ENCODE measurements at regions not wholly inside any gene's neighbourhood (a gene's known extent, or its start where the extent isn't known, plus 50 kb on each side); places are given as distances from the start of the nearest gene placed in this dataset.
"Not testable (repeated sequence)": the region's sequence is repeated elsewhere in the genome, so short reads cannot be mapped to it uniquely, and the experiment has no call there.

DNA sequence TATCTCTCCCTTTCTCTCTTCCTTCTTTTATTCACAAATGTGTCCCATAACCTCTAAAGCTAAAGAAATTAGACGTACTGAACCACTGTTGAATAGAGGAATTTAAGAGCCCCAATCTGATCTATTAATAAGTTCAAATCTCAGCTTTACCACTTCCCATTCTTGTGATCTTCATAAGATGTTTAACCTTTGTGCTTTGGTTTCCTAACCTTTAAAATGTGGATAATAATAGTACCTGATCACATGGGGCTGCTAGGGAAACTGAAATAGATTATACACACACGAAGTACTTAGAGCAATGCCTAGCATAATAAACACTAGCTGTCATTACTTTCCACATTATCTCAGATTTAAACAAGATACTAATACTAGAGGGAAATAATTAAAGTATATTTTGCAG, 324.3 kb upstream of the SEMA6A start:
- no peak for DNase-seq (ENCODE audit: low read depth in 3 of 3)

DNA sequence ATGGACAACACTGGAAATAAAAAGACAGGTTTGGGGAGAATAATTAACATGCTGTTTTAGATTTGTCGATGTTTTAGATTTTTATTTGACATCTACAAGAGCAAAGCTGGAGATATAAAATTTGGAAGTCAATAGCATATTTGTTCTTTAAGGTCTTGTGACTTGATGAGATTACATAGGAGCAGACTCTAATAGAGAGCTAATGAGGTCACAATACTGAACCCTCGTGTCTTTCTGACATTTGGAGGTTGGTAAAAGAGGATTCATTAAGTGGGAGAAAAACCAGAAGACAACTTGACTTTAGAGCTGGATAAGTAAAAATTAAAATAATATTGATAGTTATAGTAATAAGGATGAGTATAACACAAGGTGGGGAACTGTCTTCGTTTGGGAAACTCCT, 322.7 kb upstream of the SEMA6A start:
- DNase-seq (ENCODE audit: low read depth in 3 of 3): no peak

DNA sequence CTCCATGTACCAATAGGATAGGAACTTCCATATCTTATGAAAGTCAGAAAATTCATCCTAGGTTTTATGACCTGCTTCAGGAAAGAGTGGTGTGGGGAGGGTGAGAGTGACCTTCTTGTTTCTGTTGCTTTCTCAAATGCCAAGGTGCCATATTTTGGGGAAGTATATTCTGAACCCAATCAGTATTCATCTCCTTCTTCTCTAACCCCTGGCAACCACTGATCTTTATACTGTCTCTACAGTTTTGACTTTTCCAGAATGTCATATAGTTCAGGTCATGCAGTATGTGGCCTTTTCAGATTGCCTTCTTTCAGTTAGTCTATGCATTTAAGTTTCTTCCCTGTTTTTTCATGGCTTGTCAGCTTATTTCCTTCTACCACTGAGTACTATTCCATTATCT, 321.4 kb upstream of the SEMA6A start:
- DNase-seq (ENCODE audit: low read depth in 3 of 3): no peak

DNA sequence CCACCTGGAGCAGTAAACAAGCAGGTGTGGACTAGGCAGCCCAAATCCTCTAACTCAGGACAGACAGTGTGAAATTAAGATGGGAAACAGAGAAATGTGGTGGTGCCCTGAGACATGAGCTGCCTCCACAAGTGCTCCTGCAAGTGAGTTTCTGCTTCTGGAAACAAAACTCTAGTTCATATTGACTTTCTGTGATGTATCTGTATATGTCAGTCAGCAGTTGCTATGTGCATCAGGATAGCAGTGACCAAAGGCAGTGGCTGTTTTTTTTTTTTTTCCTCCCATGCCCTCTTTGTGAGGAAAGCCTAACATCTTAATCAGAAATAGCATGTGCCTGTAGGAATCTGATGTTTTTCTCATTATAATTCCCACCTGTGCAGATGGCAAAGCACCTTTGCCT, 318.4 kb upstream of the SEMA6A start:
- no peak for DNase-seq (ENCODE audit: low read depth in 3 of 3)

DNA sequence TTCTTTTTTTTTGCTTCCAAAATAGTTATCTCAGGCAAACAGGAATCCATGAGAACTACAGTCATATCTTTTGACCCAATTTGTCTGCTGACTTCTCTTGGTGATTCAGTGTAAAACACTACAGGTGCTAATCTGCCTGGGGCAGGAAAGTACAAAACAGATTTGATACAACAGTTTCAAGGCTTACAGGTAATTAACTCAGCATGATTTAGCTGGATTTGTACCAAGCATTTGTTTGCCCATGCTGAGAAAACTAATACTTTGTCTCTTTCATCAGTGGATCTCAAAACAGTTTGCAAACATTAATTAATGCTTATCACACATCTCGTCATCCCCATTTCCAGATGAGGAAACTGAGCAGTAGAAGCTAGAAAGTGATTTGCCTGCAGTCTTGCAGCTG, 312.5 kb upstream of the SEMA6A start:
- no peak for DNase-seq (ENCODE audit: low read depth in 3 of 3)

DNA sequence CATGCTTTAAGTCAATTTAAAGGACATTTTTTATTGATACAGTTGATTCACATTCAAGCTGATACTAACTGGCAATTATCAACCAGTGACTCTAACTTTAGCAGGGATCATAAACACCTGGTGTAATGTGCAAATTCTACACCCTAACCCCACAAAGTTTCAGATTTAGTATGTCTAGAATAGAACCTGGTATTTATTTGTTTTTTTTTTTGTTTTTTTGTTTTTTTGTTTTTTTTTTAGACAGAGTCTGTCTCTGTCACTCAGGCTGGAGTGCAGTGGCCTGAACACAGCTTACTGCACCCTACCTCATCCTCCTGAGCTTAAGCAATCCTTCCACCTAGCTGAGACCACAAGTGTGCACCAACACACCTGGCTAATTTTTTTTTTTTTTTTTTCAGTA, 311.2 kb upstream of the SEMA6A start:
- no peak for DNase-seq (ENCODE audit: low read depth in 3 of 3)

DNA sequence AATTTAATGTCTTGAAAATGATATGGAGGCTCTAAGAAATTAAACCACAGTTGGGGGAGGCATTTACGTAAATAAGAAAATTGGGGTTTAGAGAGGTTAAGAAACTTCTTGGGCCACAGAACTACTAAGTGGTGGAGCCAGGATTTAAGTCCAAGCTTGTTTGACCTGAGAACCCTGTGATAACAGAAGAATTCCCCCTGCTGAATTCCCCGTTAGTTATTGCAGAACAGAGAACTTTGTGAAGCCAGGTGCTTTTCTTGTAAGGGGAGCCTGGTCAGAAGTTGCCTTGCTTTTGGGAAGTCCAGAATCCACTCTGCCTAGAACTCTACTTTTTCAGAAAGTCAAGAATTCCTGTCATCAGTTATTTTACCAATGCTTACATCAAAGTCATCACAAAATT, 309.3 kb upstream of the SEMA6A start:
- no peak for DNase-seq (ENCODE audit: low read depth in 3 of 3)

DNA sequence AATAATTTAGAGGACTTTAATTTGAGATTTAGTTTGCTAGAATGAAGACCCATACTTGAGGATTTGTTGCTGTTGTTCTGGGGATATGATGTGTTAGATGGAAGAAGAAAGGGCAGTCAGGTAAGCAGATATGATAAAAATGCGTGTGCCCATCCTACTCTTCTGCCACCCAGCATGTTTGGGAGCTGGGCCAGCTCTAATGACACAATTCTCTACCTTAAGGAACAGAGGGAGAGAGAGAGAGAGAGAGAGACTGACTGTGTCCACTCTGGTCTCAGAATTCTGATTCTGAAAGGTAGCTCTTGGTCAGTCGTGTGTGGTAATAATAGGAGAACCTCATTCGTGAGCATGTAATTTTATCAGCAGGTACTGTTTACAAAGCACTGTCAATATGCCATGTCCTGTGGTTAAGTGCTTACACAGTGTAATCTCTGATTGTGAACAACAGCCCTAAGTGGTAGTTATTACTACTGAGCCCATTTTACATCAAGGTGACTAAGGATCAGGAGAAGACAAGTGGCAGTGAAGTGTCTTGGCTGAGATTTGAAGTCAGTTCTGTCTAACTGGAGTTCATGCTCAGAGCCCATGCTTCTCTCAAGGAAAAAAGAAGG, 307.4 kb upstream of the SEMA6A start:
- no peak for DNase-seq (ENCODE audit: low read depth in 3 of 3)

DNA sequence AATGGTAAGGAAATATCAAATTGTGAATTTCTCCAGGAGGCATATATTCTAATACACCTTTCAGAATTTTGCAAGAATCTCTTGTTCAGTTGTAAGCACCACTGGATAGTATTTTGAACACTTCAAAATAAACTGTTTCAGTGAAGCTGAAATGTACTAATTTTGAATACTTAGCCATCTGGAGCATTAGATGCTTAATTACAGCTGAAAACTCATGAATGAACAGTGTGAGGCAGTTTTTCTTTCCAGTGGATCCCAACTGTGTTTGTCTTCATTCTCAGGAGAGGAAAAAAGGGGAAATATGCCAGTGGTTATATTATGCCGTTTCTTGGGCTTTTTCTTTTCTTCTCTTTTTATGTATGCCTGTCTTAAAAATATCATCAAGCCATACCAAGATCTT, 306.0 kb upstream of the SEMA6A start:
- DNase-seq (ENCODE audit: low read depth in 3 of 3): no peak

DNA sequence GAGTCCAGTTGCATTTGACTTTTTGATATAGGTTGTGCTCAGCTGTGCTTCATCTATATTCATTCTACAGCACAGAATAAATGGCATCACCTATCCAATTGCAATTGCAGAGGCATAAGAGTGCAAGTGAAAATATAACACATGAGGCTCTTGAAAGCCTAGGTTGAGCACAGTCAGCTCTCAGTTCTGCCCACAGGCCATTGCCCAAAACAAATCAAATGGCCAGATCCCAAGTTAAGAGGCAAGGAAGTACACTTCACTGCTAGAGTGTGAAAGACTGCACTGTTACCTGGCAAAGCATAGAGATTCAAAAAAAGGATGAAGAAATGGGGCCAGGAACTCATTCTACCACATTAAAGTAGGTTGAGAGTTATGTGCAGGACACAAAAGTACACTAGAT, 305.5 kb upstream of the SEMA6A start:
- no peak for DNase-seq (ENCODE audit: low read depth in 3 of 3)

DNA sequence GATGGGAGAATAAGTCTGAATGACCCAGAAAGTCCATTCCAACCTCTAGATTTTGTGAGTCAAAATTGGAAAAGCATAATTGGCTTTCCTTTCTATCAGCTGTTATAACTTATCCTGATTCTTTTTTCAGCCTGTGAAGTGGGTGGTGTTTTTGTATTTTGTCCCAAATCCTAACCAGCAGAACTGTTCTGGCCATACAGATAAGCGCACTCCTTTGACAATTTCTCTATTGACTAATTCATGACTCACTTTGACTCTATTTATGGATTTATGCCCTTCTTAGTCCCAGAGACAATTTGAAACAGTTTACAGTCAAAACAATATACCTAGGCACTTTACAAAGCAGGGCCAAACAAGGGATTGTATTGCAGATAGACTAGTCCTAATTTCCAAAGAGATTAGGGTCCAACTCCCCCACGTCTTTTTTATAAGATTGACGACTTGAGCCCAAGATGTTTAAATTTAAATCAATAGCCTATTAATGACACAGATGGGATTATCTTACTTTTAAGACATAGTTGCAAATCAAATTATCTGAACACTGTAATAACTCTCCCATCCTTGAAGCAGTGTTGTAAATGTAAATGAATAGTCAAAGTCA, 301.7 kb upstream of the SEMA6A start:
- no peak for DNase-seq (ENCODE audit: low read depth in 3 of 3)

DNA sequence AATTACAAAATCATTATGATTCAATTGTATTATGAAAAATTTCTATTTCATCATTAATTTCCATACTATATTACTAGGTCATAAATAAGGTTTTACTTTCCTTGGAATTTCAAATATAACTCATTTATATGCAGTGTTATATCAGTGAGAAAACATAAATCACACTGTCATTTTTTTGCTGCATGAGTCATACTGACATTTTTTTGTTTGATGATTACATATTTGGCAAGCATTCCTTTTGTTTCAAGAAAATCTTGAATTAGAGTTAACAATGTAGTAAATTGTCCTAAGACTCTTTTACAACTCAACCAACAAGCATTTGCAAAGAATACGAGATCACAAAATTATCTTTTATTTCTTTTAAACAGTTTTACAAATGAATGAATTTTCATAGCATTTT, 298.4 kb upstream of the SEMA6A start:
- DNase-seq (ENCODE audit: low read depth in 3 of 3): no peak

DNA sequence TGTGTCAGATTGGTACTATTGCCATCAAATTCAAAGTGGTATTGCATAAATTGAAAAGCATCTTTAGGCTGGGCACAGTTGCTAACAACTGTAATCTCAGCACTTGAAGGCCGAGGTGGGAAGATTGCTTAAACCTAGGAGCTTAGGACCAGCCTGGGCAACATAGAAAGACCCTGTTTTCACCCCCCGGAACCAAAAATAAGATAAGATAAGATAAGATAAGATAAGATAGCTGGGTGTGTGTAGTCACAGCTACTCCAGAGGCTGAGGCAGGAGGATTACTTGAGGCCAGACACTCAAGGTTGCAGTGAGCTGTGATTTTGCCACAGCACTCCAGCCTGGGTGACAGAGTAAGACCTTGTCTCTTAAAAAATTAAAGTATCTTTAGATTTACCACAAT, 297.9 kb upstream of the SEMA6A start:
- DNase-seq (ENCODE audit: low read depth in 3 of 3): no peak

DNA sequence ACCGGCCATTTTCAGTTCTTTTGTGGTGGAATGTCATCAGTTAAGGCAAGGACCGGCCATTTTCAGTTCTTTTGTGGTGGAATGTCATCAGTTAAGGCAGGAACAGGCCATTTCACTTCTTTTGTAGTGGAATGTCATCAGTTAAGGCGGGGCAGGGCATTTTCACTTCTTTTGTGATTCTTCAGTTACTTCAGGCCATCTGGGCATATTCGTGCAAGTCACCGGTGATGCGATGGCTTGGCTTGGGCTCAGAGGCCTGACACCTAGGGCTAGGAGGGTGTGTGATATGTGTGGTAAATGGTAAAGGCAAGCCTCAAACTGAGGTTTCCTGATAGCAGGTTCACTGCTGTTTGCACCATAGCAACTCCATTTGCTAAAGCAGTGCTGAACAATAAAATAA, 293.2 kb upstream of the SEMA6A start:
- DNase-seq (ENCODE audit: low read depth in 3 of 3): not testable (repeated sequence)

DNA sequence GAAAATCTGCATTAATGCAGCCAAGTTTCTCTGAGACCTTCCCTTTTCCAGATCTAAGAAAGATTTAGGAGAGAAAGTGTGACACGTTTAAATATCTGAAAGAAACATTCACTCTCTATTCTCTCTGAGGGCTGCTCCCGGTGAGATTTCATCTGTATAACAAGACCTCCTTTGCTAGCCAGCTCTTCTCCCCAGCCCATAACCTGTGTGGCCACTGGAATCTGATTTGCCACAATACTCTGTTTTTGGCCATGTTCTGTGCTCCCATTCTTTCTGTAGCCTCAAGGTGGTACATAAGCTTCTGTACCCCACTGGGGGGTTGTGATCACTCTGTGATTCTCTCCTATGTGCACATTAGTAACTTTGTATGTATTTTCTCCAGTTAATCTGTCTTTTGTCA, 291.0 kb upstream of the SEMA6A start:
- no peak for DNase-seq (ENCODE audit: low read depth in 3 of 3)

DNA sequence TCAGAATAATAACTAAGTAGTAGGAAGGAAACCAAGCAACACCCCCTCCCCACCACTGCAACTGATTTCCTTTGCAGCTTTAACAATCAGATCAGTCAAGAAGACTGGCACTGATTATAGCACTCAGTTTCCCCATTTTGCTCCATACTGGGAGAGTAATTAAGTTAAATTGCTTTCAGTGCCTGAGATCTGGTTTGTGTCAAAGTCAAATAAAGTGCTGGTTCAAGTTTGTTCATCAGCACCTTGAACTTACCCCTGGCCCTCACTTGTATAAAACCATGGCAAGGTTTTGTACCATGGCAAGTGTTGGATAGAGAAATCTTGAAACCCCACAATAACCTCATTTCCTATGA, 290.2 kb upstream of the SEMA6A start:
- DNase-seq (ENCODE audit: low read depth in 3 of 3): no peak

DNA sequence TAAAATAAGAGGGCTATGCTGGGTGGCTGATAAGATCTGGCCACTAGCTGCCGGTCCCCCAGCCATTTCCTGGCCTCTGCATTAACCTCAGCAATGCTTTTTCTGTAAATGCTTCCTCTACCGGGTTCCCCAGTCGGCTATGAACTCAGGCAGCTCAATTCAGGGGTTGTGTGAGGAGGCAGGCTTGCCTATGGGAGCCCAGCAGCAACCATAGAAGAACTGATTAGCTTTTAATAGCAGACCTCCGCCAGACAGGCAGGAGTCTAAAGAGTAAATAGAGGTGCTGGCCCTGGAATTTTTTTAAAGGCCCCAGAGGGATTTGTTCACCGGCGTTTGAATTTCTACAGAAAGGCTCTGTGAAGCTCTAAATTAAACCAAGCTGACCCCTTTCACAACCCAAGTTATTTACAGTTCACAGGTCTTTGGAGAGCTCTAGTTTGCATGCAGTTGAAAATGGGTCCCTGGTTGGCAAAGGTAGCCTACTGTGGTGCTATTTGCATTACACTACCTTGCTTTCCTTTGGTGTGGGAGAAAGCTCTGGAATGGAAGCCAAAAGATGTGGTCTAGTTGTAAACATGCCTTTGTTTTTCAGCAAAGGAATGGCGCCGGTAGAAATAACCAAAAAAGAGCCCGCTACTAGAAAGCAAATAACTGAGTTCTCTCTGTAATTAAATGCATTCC, 289.7 kb upstream of the SEMA6A start:
- no peak for DNase-seq (ENCODE audit: low read depth in 3 of 3)

DNA sequence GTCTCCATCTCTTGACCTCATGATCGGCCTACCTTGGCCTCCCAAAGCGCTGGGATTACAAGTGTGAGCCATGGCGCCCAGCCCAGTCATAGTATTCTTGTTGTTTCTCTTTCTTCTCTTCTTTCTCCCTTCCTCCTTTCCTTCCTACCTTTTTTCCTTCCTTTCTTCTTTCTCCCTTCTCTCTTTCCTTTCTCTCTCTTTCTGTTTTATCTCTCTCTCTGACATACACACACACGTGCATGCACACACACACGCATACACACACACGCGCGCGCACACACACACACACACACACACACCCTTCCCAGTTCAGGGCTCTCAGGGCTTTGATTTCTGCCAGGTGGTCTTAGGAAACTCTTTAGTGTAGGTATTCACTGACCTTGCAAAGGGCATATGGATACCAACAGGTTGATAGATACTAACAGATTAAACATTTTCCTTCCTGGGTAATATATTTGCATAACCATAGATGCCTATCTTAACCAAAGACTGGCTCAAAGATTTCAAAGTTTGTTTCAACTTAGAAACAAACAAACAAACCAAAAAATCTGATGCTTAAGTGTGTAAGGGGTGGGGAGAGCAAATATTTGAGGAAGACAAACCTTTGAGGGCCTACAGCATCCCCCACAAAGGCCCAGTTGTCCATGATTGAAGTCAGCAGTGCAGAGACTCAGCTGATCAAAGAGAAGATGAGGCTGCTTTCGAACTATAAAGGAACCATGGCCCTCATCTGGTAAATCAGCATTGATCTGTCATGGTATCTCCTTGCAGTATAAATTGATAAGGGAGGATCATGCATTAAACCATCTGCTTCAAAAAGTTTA, 288.2 kb upstream of the SEMA6A start:
- no peak for DNase-seq (ENCODE audit: low read depth in 3 of 3)

DNA sequence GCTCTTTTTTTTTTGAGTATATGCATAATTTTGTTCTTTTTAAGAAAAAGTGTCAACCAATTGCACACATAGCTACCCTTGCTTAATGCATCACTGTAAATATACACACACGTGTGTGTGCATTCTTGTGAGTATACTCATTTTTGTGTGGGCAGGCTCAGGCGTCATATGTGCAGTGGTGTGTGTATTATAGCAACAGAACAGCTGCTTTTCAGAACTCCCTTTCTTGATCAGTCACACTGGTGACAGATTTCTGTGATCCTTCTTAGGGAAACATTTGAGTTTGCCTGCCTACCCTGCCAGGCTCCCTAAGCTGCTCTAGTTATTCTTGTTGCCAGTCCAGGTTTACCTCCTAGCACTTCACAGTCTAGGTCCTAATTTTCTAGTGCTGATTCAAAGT, 287.0 kb upstream of the SEMA6A start:
- DNase-seq (ENCODE audit: low read depth in 3 of 3): no peak

DNA sequence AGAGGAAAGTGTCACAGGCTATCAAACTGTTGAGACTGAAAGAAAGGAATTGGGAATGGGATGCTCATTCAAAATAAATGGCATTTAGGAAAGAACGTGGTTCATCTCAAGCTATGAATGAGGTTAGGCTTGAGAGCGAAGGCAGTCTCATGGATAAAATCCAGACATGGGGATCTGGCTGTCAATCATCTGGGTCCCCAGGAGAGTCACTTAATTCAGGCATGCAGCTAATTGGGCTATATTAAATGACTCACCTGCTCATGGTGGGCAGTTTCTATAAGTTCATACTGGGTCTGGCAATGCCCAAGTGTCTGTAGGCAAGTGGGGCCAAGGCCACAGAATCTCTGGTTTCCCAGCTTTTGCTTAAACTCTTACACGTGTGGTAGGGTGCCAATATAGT, 286.5 kb upstream of the SEMA6A start:
- no peak for DNase-seq (ENCODE audit: low read depth in 3 of 3)

DNA sequence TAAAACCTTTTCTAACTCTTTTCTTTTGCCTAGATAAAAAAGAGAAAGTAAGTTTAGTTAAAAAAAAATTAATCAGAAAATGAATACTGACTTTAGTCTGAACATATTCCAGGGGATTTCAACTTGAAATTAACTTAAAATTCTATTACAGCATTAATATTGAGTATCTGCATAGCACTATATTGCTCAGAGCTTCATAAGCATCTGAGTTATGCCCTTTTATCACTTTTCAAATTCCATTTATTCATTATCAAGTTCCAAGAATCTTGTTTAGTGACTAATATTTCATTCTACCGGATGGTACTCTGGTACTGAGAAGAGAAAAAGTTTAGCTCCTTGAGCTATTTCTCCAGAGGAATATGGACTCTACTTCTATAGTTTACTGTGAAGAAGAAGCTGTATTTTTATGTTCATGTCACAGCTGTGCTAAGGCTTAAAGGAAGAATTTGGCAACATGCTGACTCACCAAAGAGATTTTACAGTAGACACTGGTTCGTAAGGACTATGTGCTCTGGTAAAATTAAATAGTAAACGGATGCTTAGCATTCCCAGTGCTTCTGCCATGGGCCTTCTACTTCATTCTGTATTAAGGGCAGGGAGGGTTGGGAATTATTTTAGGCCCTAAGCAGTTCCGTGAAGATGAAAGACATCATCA, 285.2 kb upstream of the SEMA6A start:
- DNase-seq (ENCODE audit: low read depth in 3 of 3): no peak

DNA sequence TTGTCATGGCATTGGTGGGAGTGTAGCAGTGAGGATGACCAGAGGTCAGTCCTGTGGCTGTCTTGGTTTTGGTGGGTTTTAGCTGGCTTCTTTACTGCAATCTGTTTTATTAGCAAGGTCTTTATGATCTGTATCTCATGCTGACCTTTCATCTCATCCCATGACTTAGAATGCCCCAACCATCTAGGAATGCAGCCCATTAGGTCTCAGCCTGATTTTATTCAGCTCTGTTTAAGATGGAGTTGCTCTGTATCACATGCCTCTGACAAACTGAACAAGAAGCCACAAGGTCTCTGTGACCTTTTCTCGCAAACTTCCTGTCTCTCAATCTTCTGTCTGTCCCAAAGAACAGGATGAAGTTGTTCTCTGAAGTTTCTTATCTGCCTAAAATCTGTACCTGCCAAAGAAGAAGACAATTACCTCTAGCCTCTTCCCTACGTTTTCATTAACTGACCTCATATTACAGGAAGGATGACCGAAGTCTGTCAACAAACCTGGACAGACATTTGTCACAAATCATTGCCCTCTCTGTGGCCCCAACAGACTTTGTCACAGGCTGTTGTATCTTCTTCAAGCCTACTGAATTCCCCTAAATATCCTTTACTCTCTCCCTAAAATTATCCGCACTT, 284.2 kb upstream of the SEMA6A start:
- DNase-seq (ENCODE audit: low read depth in 3 of 3): no peak

Data from stimulated activated CD4-positive, alpha-beta T cell treated with anti-CD3 and anti-CD28 coated beads, TNF-alpha, amount 100 ng/mL, for 48 hours (primary cell).